HEK293T (cell line): ENCODE measurements at regions not wholly inside any gene's neighbourhood (a gene's known extent, or its start where the extent isn't known, plus 50 kb on each side); places are given as distances from the start of the nearest gene placed in this dataset.

Source experiments
- FOXA1 ChIP-seq: fragments of 450-650 bp; IDR thresholded peaks from 2 replicates; pipeline ENCODE4 v1.6.1; 2016; ENCODE audit warnings: mild to moderate bottlenecking
- FOXK2 ChIP-seq: fragments of 450-650 bp; IDR thresholded peaks from 2 replicates; pipeline ENCODE4 v1.6.1; 2016; ENCODE audit warnings: mild to moderate bottlenecking
- FOXM1 ChIP-seq: fragments of 450-650 bp; IDR thresholded peaks from 2 replicates; pipeline ENCODE4 v1.6.1; 2017; ENCODE audit warnings: mild to moderate bottlenecking, borderline replicate concordance
- L3MBTL2 ChIP-seq: fragments of 450-650 bp; conservative IDR thresholded peaks from 2 replicates; pipeline ENCODE4 v1.6.1; 2016; ENCODE audit warnings: mild to moderate bottlenecking
- SP1 ChIP-seq: fragments of 450-650 bp; IDR thresholded peaks from 2 replicates; pipeline ENCODE4 v1.6.1; 2017
- SUZ12 ChIP-seq: fragments of 450-650 bp; IDR thresholded peaks from 2 replicates; pipeline ENCODE4 v1.6.1; 2016; ENCODE audit warnings: mild to moderate bottlenecking
- TARDBP ChIP-seq: fragments of 450-650 bp; IDR thresholded peaks from 2 replicates; pipeline ENCODE4 v1.6.1; 2016
- ZNF384 ChIP-seq: fragments of 450-650 bp; IDR thresholded peaks from 2 replicates; pipeline ENCODE4 v1.6.1; 2016

- TF ChIP-seq FOXM1 (no peak), SP1 (no peak), FOXA1 (no peak), SUZ12 (no peak), FOXK2 (no peak), ZNF384 (no peak), TARDBP (no peak), L3MBTL2 (no peak)
Observed at GRCh38 chr4:164639001-164639400, 114.9 kb upstream of the SMIM31 start.
